OCI-LY1 (cell line): ENCODE measurements at regions not wholly inside any gene's neighbourhood (a gene's known extent, or its start where the extent isn't known, plus 50 kb on each side); places are given as distances from the start of the nearest gene placed in this dataset.

Source experiments
- H2AFZ ChIP-seq: fragments of 200-600 bp; sonication (generic), shearing (Covaris generic); 2 replicates; pipeline ENCODE4 v1.6.0; 2014; ENCODE audit warnings: antibody characterized with exemption, mild to moderate bottlenecking, low read length
- H3F3A ChIP-seq: fragments of 200-600 bp; sonication (generic), shearing (Covaris generic); 2 replicates; pipeline ENCODE4 v1.6.0; 2014; ENCODE audit warnings: mild to moderate bottlenecking, antibody characterized with exemption, low read length, moderate library complexity; ENCODE audit not compliant: insufficient read depth
- H3K27ac ChIP-seq: fragments of 200-600 bp; sonication (generic); 2 replicates; pipeline ENCODE4 v1.5.1; 2014; ENCODE audit warnings: low read length, mixed run types, mild to moderate bottlenecking, low read depth; ENCODE audit not compliant: poor library complexity, severe bottlenecking
- H3K27me3 ChIP-seq: fragments of 200-600 bp; sonication (generic); 2 replicates; pipeline ENCODE4 v1.6.0; 2014; ENCODE audit warnings: antibody characterized with exemption, mild to moderate bottlenecking, low read length, moderate library complexity; ENCODE audit not compliant: insufficient read depth
- H3K36me3 ChIP-seq: fragments of 200-600 bp; sonication (generic); 2 replicates; pipeline ENCODE4 v1.6.1; 2014; ENCODE audit warnings: mild to moderate bottlenecking, antibody characterized with exemption, low read length, moderate library complexity, mixed read lengths; ENCODE audit not compliant: insufficient read depth
- H3K4me1 ChIP-seq: fragments of 200-600 bp; sonication (generic); 2 replicates; pipeline ENCODE4 v1.5.1; 2014; ENCODE audit warnings: mild to moderate bottlenecking, low read length, moderate library complexity; ENCODE audit not compliant: insufficient read depth, severe bottlenecking
- H3K4me2 ChIP-seq: fragments of 200-600 bp; sonication (generic), shearing (Covaris generic); 2 replicates; pipeline ENCODE4 v1.6.1; 2014; ENCODE audit warnings: low read length
- H3K4me3 ChIP-seq: fragments of 200-600 bp; sonication (generic); 2 replicates; pipeline ENCODE4 v1.5.1; 2014; ENCODE audit warnings: low read length, low read depth, mild to moderate bottlenecking, mixed read lengths; ENCODE audit not compliant: poor library complexity, severe bottlenecking
- H3K79me2 ChIP-seq: fragments of 200-600 bp; shearing (Covaris generic); 2 replicates; pipeline ENCODE4 v1.6.1; 2016; ENCODE audit warnings: mixed run types, low read length, mixed read lengths; ENCODE audit not compliant: insufficient read depth
- H3K9ac ChIP-seq: fragments of 200-600 bp; sonication (generic), shearing (Covaris generic); 2 replicates; pipeline ENCODE4 v1.6.1; 2014; ENCODE audit warnings: mild to moderate bottlenecking, low read length, mixed read lengths
- H3K9me2 ChIP-seq: fragments of 200-600 bp; sonication (generic), shearing (Covaris generic); 2 replicates; pipeline ENCODE4 v1.6.1; 2014; ENCODE audit warnings: low read depth, mild to moderate bottlenecking, low read length, mixed read lengths
- H3K9me3 ChIP-seq: fragments of 200-600 bp; shearing (Covaris generic); 2 replicates; pipeline ENCODE4 v1.6.1; 2014; ENCODE audit warnings: low read length, mixed read lengths
- H4K20me1 ChIP-seq: fragments of 200-600 bp; sonication (generic), shearing (Covaris generic); 2 replicates; pipeline ENCODE4 v1.6.0; 2016; ENCODE audit warnings: mild to moderate bottlenecking, low read length; ENCODE audit not compliant: insufficient read depth
- EZH2 ChIP-seq: fragments of 200-600 bp; sonication (generic), shearing (Covaris generic); IDR thresholded peaks from 2 replicates; pipeline ENCODE4 v1.8.0; 2017; ENCODE audit warnings: borderline replicate concordance, mixed run types, mild to moderate bottlenecking, antibody characterized with exemption, low read length, moderate library complexity, mixed read lengths
- TF ChIP-seq, protein P1 (sequence below): fragments of 200-600 bp; sonication (generic), shearing (Covaris generic); IDR thresholded peaks from 2 replicates; pipeline ENCODE4 v1.5.1; 2017; ENCODE audit warnings: mild to moderate bottlenecking, antibody characterized with exemption, low read length, moderate library complexity, mixed read lengths

DNA sequence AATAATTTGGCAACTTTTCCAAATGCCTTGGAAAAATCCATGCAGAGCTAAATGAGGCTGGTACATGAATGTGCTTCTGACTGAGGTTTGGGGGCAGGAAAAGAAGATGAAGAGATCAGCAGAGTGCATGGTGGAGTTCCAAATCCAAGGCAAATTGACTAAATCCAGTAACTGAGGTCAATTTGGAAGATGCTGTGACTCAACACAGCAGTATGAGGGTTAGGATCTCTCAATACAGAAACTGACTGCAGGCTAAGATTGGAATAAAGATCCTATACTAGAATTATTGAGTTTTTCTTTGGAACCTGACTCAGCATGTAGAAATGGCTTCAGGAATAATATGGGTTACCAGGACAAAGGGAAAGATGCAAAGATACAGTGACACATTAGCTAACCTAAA is 99.3 kb upstream of the FAT3 start:
- Histone ChIP-seq H3K36me3 (no peaks in the 10 kb centered on the region), H3K9me3 (no peaks in the 10 kb centered on the region), H3K4me2 (no peak overlapping the region), H3K27me3 (no peaks in the 10 kb centered on the region), H3K9ac (no peak overlapping the region), H3K4me3 (no peak overlapping the region), H3F3A (no peaks in the 10 kb centered on the region), H3K79me2 (no peaks in the 10 kb centered on the region), H2AFZ (no peak overlapping the region), H3K9me2 (no peaks in the 10 kb centered on the region), H3K27ac (no peak overlapping the region), H3K4me1 (no peaks in the 10 kb centered on the region), H4K20me1 (no peaks in the 10 kb centered on the region)
- TF ChIP-seq EZH2 = no peak
- TF ChIP-seq, protein P1, sequence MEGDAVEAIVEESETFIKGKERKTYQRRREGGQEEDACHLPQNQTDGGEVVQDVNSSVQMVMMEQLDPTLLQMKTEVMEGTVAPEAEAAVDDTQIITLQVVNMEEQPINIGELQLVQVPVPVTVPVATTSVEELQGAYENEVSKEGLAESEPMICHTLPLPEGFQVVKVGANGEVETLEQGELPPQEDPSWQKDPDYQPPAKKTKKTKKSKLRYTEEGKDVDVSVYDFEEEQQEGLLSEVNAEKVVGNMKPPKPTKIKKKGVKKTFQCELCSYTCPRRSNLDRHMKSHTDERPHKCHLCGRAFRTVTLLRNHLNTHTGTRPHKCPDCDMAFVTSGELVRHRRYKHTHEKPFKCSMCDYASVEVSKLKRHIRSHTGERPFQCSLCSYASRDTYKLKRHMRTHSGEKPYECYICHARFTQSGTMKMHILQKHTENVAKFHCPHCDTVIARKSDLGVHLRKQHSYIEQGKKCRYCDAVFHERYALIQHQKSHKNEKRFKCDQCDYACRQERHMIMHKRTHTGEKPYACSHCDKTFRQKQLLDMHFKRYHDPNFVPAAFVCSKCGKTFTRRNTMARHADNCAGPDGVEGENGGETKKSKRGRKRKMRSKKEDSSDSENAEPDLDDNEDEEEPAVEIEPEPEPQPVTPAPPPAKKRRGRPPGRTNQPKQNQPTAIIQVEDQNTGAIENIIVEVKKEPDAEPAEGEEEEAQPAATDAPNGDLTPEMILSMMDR = no peak

- Histone ChIP-seq H3K79me2 (no peaks in the 10 kb centered on the region), H3K9ac (no peak overlapping the region), H4K20me1 (no peaks in the 10 kb centered on the region), H3K4me2 (no peak overlapping the region), H3K4me3 (no peak overlapping the region), H3K36me3 (no peaks in the 10 kb centered on the region), H3K4me1 (no peaks in the 10 kb centered on the region), H3K27me3 (no peaks in the 10 kb centered on the region), H3F3A (no peaks in the 10 kb centered on the region), H3K9me3 (no peaks in the 10 kb centered on the region), H3K9me2 (no peaks in the 10 kb centered on the region), H2AFZ (no peak overlapping the region), H3K27ac (no peak overlapping the region)
- no peak for TF ChIP-seq EZH2
- TF ChIP-seq, protein P1 = no peak
These were observed 101.1 kb upstream of the FAT3 start for GRCh38 chr11:92123540-92123939.

- no peaks in the 10 kb centered on the region for H3K9me3 ChIP-seq
- no peaks in the 10 kb centered on the region for H3K9me2 ChIP-seq
- H3K4me3 ChIP-seq = no peak overlapping the region
- no peak overlapping the region for H2AFZ ChIP-seq
- H3K27me3 ChIP-seq = no peaks in the 10 kb centered on the region
- H3K79me2 ChIP-seq = no peaks in the 10 kb centered on the region
- no peaks in the 10 kb centered on the region for H3K4me1 ChIP-seq
- no peak overlapping the region for H3K9ac ChIP-seq
- H3F3A ChIP-seq = no peaks in the 10 kb centered on the region
- no peaks in the 10 kb centered on the region for H4K20me1 ChIP-seq
- no peaks in the 10 kb centered on the region for H3K36me3 ChIP-seq
- no peak overlapping the region for H3K27ac ChIP-seq
- H3K4me2 ChIP-seq = no peak overlapping the region
- TF ChIP-seq, protein P1 = no peak
- no peak for TF ChIP-seq EZH2
These were observed 102.1 kb upstream of the FAT3 start for GRCh38 chr11:92122561-92122960.
